AG09319 (cell line): ENCODE measurements at regions not wholly inside any gene's neighbourhood (a gene's known extent, or its start where the extent isn't known, plus 50 kb on each side); places are given as distances from the start of the nearest gene placed in this dataset.
A peak's percentile ranks its signal among the peaks of the same experiment; 100 is the strongest.

Source experiments
- DNase-seq: peaks from one replicate; pipeline ENCODE4 v3.0.0-alpha.2; 2010; ENCODE audit warnings: low read depth; ENCODE audit errors: extremely low read depth
- CTCF ChIP-seq: IDR thresholded peaks from 2 replicates; pipeline ENCODE4 v1.5.1; 2011; ENCODE audit warnings: low read depth, mild to moderate bottlenecking, inconsistent platforms, low read length, moderate library complexity

GRCh38 chr3:150291515-150291914 lies 116.6 kb upstream of the TSC22D2 start:
- no peak for DNase-seq
- TF ChIP-seq CTCF: no peak

GRCh38 chr3:150286390-150287147 lies 121.5 kb upstream of the TSC22D2 start:
- TF ChIP-seq CTCF: peak; percentile 43
- no peak for DNase-seq

DNA sequence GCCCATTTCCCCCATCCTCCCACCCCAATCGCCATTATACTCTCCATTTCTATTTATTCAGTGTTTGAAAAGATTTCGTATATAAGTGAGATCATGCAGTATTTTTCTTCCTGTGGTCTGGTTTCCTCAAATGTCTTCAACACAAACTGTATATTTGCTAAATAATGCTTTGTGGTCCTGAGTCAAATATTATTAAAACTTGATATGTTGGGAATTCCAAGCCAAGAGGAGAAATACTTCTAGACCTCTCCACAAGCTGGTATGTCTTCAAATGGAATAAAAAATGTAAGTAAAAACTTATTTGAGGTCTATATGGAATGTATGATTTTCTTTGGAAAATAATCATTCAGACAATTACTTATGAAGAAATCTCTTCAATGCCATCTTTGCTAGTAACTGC lies 122.5 kb upstream of the TSC22D2 start:
- no peak for DNase-seq
- TF ChIP-seq CTCF: no peak

DNA sequence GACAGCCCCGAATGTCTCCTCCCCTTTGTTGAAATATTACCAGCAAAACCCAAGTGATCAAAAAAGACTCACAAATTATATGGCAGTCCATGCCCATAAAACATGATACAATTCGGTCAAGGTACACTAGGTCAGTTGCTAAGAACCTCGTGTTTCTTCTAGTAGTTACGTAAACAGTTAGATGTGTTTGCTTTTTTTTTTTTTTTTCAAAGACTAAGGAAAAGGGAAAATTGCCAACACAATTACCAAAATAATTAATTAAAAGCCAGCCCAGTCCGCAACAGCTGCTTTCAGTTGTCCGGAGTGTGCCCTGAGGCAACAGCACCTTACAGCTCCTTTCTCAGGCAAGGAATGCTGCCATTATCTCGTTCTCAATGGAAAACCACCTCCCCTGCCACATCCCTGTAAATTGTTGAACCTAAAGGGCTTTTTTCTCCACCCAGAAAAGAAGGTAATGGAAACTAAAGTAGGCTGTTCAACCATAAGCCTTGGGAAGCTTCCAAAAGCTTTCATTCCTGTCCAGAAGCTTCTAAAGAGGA lies 129.2 kb upstream of the TSC22D2 start:
- no peak for DNase-seq
- TF ChIP-seq CTCF: no peak

DNA sequence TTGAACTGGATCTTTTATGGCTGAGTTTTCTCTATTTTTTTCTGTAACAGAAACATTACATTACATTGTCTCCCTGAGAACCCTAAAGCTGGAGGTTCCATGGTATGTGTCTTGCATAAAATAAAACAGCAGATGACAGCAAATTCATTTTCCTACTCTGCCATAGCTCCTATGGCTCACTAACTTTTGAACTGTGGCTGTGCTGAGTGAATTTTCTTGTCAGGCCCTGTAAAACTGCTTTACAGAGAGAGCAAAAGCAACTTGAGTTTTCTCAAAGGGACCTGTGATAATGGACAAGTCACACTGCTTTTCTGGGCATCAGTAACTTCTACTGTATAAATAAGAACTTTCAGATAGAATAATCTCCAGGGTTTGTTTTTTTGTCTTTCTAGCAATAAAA lies 129.9 kb upstream of the TSC22D2 start:
- no peak for DNase-seq
- TF ChIP-seq CTCF: no peak

GRCh38 chr3:150277444-150277843 lies 130.7 kb upstream of the TSC22D2 start:
- TF ChIP-seq CTCF: no peak
- no peak for DNase-seq

GRCh38 chr3:150275941-150276340 lies 132.2 kb upstream of the TSC22D2 start:
- DNase-seq: no peak
- no peak for TF ChIP-seq CTCF
